ENCODE measurements at regions not wholly inside any gene's neighbourhood (a gene's known extent, or its start where the extent isn't known, plus 50 kb on each side); places are given as distances from the start of the nearest gene placed in this dataset.

- no peak for DNase-seq
These were observed 479.9 kb upstream of the BTBD3 start for GRCh38 chr20:11437611-11438380.

GRCh38 chr20:11438412-11438811 is 479.3 kb upstream of the BTBD3 start:
- DNase-seq, result no peak

GRCh38 chr20:11443382-11444119 is 474.1 kb upstream of the BTBD3 start:
- no peak for DNase-seq

- no peak for DNase-seq
These were observed 472.5 kb upstream of the BTBD3 start for GRCh38 chr20:11445161-11445560.

GRCh38 chr20:11445891-11446290 is 471.8 kb upstream of the BTBD3 start:
- DNase-seq, result no peak

GRCh38 chr20:11447371-11448100 is 470.2 kb upstream of the BTBD3 start:
- DNase-seq, result no peak

- DNase-seq, result no peak
These were observed 469.1 kb upstream of the BTBD3 start for GRCh38 chr20:11448554-11448953.

- DNase-seq, result no peak
These were observed 465.9 kb upstream of the BTBD3 start for GRCh38 chr20:11451793-11452291.

GRCh38 chr20:11452326-11452725 is 465.4 kb upstream of the BTBD3 start:
- no peak for DNase-seq

GRCh38 chr20:11453430-11453829 is 464.3 kb upstream of the BTBD3 start:
- DNase-seq, result no peak

GRCh38 chr20:11454966-11455799 is 462.5 kb upstream of the BTBD3 start:
- no peak for DNase-seq

- no peak for DNase-seq
These were observed 460.2 kb upstream of the BTBD3 start for GRCh38 chr20:11457488-11457887.

GRCh38 chr20:11459090-11459890 is 458.4 kb upstream of the BTBD3 start:
- DNase-seq, result no peak

GRCh38 chr20:11467436-11467835 is 450.3 kb upstream of the BTBD3 start:
- DNase-seq, result no peak

- DNase-seq, result no peak
These were observed 448.8 kb upstream of the BTBD3 start for GRCh38 chr20:11468880-11469279.

- no peak for DNase-seq
These were observed 447.8 kb upstream of the BTBD3 start for GRCh38 chr20:11469795-11470435.

- DNase-seq, result no peak
These were observed 443.7 kb upstream of the BTBD3 start for GRCh38 chr20:11473983-11474382.

- DNase-seq, result no peak
These were observed 434.0 kb upstream of the BTBD3 start for GRCh38 chr20:11483697-11484096.

GRCh38 chr20:11484479-11484878 is 433.2 kb upstream of the BTBD3 start:
- DNase-seq, result no peak

GRCh38 chr20:11492386-11492785 is 425.3 kb upstream of the BTBD3 start:
- DNase-seq, result no peak

- DNase-seq, result no peak
These were observed 424.8 kb upstream of the BTBD3 start for GRCh38 chr20:11492846-11493245.

Data from COR-L47 (cell line).